ENCODE measurements at regions not wholly inside any gene's neighbourhood (a gene's known extent, or its start where the extent isn't known, plus 50 kb on each side); places are given as distances from the start of the nearest gene placed in this dataset.

DNA sequence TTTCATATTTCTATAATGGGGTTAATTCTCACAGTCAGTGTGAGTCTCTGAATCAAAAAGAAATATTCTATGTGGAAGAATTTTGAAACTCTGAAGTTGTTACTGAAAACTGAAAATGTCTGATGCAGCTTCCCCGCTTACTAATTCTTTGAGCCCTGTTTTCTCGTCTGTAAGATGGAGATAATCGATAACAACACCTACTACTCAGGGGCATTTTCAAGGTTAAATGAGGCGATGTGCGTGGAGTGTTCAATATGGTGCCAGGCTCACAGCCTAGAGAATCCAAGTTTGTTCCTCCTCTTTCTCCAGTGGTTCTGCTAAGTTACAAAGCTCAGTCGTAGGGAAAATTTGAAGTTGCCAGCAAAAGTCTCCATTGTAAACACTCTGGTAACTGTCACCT lies 391.4 kb downstream of the FUT8 start:
- TF ChIP-seq, protein P1, sequence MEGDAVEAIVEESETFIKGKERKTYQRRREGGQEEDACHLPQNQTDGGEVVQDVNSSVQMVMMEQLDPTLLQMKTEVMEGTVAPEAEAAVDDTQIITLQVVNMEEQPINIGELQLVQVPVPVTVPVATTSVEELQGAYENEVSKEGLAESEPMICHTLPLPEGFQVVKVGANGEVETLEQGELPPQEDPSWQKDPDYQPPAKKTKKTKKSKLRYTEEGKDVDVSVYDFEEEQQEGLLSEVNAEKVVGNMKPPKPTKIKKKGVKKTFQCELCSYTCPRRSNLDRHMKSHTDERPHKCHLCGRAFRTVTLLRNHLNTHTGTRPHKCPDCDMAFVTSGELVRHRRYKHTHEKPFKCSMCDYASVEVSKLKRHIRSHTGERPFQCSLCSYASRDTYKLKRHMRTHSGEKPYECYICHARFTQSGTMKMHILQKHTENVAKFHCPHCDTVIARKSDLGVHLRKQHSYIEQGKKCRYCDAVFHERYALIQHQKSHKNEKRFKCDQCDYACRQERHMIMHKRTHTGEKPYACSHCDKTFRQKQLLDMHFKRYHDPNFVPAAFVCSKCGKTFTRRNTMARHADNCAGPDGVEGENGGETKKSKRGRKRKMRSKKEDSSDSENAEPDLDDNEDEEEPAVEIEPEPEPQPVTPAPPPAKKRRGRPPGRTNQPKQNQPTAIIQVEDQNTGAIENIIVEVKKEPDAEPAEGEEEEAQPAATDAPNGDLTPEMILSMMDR (IDR thresholded peaks at IDR 0.05; ENCODE audit: poor library complexity): no peak
- no peak for TF ChIP-seq EZH2phosphoT487 (IDR thresholded peaks at IDR 0.05; ENCODE audit: low read depth, severe bottlenecking, unreplicated experiment)
- no peak for TF ChIP-seq EZH2 (IDR thresholded peaks at IDR 0.05; ENCODE audit: borderline replicate concordance)

All from hepatocyte (in vitro differentiated cells).